A673 (cell line): ENCODE measurements at regions not wholly inside any gene's neighbourhood (a gene's known extent, or its start where the extent isn't known, plus 50 kb on each side); places are given as distances from the start of the nearest gene placed in this dataset.

Experiments used
- CTCF ChIP-seq: fragments of 300-800, 200-600 bp; sonication (generic); conservative IDR thresholded peaks from 2 replicates; pipeline ENCODE4 v1.5.1; 2017; ENCODE audit warnings: low read depth, mild to moderate bottlenecking, antibody characterized with exemption, low read length, moderate library complexity, mixed read lengths
- EZH2 ChIP-seq: fragments of 200-600 bp; sonication (generic); IDR thresholded peaks from 2 replicates; pipeline ENCODE4 v1.6.1; 2017; ENCODE audit warnings: borderline replicate concordance, low read depth, mild to moderate bottlenecking, mixed read lengths, antibody characterized with exemption, low read length; ENCODE audit not compliant: poor library complexity, severe bottlenecking

- TF ChIP-seq EZH2: no peak
- no peak for TF ChIP-seq CTCF
Observed at GRCh38 chr12:114812858-114813761, 129.1 kb upstream of the TBX3 start.
